ENCODE measurements at regions not wholly inside any gene's neighbourhood (a gene's known extent, or its start where the extent isn't known, plus 50 kb on each side); places are given as distances from the start of the nearest gene placed in this dataset.
"Not testable (repeated sequence)": the region's sequence is repeated elsewhere in the genome, so short reads cannot be mapped to it uniquely, and the experiment has no call there.

- no peak for DNase-seq (ENCODE audit: low read depth in 3 of 3, low spot score in 1 of 3)
These were observed 195.1 kb upstream of the NR2F2 start for GRCh38 chr15:96135166-96136093.

- DNase-seq (ENCODE audit: low read depth in 3 of 3, low spot score in 1 of 3), result no peak
These were observed 191.5 kb upstream of the NR2F2 start for GRCh38 chr15:96138985-96139384.

- DNase-seq (ENCODE audit: low read depth in 3 of 3, low spot score in 1 of 3), result no peak
These were observed 188.0 kb upstream of the NR2F2 start for GRCh38 chr15:96142498-96142897.

GRCh38 chr15:96144734-96145133 lies 185.8 kb upstream of the NR2F2 start:
- no peak for DNase-seq (ENCODE audit: low read depth in 3 of 3, low spot score in 1 of 3)

GRCh38 chr15:96146726-96147125 lies 183.8 kb upstream of the NR2F2 start:
- no peak for DNase-seq (ENCODE audit: low read depth in 3 of 3, low spot score in 1 of 3)

GRCh38 chr15:96147267-96147666 lies 183.2 kb upstream of the NR2F2 start:
- DNase-seq (ENCODE audit: low read depth in 3 of 3, low spot score in 1 of 3), result no peak

- no peak for DNase-seq (ENCODE audit: low read depth in 3 of 3, low spot score in 1 of 3)
These were observed 180.2 kb upstream of the NR2F2 start for GRCh38 chr15:96150254-96150653.

GRCh38 chr15:96151749-96152148 lies 178.8 kb upstream of the NR2F2 start:
- DNase-seq (ENCODE audit: low read depth in 3 of 3, low spot score in 1 of 3), result not testable (repeated sequence)

GRCh38 chr15:96153929-96154328 lies 176.6 kb upstream of the NR2F2 start:
- DNase-seq (ENCODE audit: low read depth in 3 of 3, low spot score in 1 of 3), result no peak

- DNase-seq (ENCODE audit: low read depth in 3 of 3, low spot score in 1 of 3), result no peak
These were observed 171.6 kb upstream of the NR2F2 start for GRCh38 chr15:96158938-96159337.

- no peak for DNase-seq (ENCODE audit: low read depth in 3 of 3, low spot score in 1 of 3)
These were observed 170.2 kb upstream of the NR2F2 start for GRCh38 chr15:96160269-96160668.

- DNase-seq (ENCODE audit: low read depth in 3 of 3, low spot score in 1 of 3), result no peak
These were observed 169.7 kb upstream of the NR2F2 start for GRCh38 chr15:96160800-96161199.

- no peak for DNase-seq (ENCODE audit: low read depth in 3 of 3, low spot score in 1 of 3)
These were observed 168.2 kb upstream of the NR2F2 start for GRCh38 chr15:96162322-96162721.

GRCh38 chr15:96165081-96165480 lies 165.4 kb upstream of the NR2F2 start:
- DNase-seq (ENCODE audit: low read depth in 3 of 3, low spot score in 1 of 3), result no peak

GRCh38 chr15:96165775-96166174 lies 164.7 kb upstream of the NR2F2 start:
- no peak for DNase-seq (ENCODE audit: low read depth in 3 of 3, low spot score in 1 of 3)

GRCh38 chr15:96166223-96167200 lies 164.0 kb upstream of the NR2F2 start:
- no peak for DNase-seq (ENCODE audit: low read depth in 3 of 3, low spot score in 1 of 3)

- DNase-seq (ENCODE audit: low read depth in 3 of 3, low spot score in 1 of 3), result not testable (repeated sequence)
These were observed 159.9 kb upstream of the NR2F2 start for GRCh38 chr15:96170616-96170978.

- DNase-seq (ENCODE audit: low read depth in 3 of 3, low spot score in 1 of 3), result no peak
These were observed 159.3 kb upstream of the NR2F2 start for GRCh38 chr15:96170979-96171739.

GRCh38 chr15:96171853-96172296 lies 158.6 kb upstream of the NR2F2 start:
- no peak for DNase-seq (ENCODE audit: low read depth in 3 of 3, low spot score in 1 of 3)

- DNase-seq (ENCODE audit: low read depth in 3 of 3, low spot score in 1 of 3), result no peak
These were observed 158.1 kb upstream of the NR2F2 start for GRCh38 chr15:96172417-96172816.

GRCh38 chr15:96176831-96177230 lies 153.7 kb upstream of the NR2F2 start:
- no peak for DNase-seq (ENCODE audit: low read depth in 3 of 3, low spot score in 1 of 3)

Measured in stimulated activated CD4-positive, alpha-beta T cell treated with anti-CD3 and anti-CD28 coated beads, TNF-alpha, amount 100 ng/mL, for 1 hour (primary cell).